Thyroid gland (tissue), 4 donors: ENCODE measurements at regions not wholly inside any gene's neighbourhood (a gene's known extent, or its start where the extent isn't known, plus 50 kb on each side); places are given as distances from the start of the nearest gene placed in this dataset.

ENCODE experiments used
- CTCF ChIP-seq, 6 experiments: fragments of 200-600 bp in 3 of 6; fragments of 450-650 bp in 3 of 6; sonication (generic) in 3 of 6; IDR thresholded peaks; one replicate each; pipeline ENCODE4 v1.5.1; 2016 to 2019; ENCODE audit warnings: antibody characterized with exemption in 6 of 6, mild to moderate bottlenecking in 2 of 6, inconsistent platforms in 1 of 6, moderate library complexity in 1 of 6
- POLR2A ChIP-seq, 2 donors: fragments of 450-650 bp; IDR thresholded peaks; one replicate each; pipeline ENCODE4 v1.6.1; 2017; ENCODE audit warnings: antibody characterized with exemption in 2 of 2, mild to moderate bottlenecking in 2 of 2, moderate library complexity in 1 of 2

GRCh38 chr10:6722616-6723004, 142.5 kb upstream of the PRKCQ start:
- TF ChIP-seq CTCF (IDR thresholded peaks at IDR 0.05) (no peak), POLR2A (IDR thresholded peaks at IDR 0.05) (no peak)
